Urothelium cell line (cell line): ENCODE measurements at regions not wholly inside any gene's neighbourhood (a gene's known extent, or its start where the extent isn't known, plus 50 kb on each side); places are given as distances from the start of the nearest gene placed in this dataset.
"Not testable (repeated sequence)": the region's sequence is repeated elsewhere in the genome, so short reads cannot be mapped to it uniquely, and the experiment has no call there.

Experiments
- DNase-seq: peaks from one replicate; pipeline ENCODE4 v3.0.0; 2011; ENCODE audit warnings: low spot score, mixed read lengths
- FAIRE-seq: peaks from 2 replicates; lab custom pipeline; 2011; peaks lifted over from hg19 to GRCh38; lab: Jason Lieb, UNC

DNA sequence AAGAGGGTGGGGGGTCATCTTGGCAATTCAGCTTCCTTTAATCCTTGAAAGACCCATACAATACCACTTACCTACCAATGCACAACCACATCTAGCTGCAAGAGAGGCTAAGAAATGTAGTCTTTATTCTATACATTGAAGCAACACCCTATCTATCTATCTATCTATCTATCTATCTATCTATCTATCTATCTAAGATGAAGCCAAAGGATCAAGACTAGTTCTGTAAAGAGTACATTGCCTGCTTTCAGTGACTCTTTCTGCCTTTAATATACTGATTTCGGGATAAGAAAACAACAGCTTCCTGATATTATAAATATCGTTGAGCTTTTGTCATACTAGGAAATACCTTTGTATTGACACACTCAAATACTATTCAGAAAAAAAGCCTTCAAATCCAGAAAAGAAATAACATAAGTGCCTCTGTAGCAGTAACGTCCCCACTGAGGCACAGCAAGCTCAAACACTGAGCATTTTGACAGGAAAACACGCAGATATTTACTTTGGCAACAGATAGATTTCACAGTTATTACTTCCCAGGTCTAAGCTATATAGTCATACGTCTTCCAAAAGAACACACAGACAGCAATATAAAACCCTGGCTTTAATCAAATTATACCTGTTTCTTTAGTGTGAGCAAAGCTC is 139.4 kb upstream of the SERTAD2 start:
- no peak for FAIRE-seq
- no peak for DNase-seq

DNA sequence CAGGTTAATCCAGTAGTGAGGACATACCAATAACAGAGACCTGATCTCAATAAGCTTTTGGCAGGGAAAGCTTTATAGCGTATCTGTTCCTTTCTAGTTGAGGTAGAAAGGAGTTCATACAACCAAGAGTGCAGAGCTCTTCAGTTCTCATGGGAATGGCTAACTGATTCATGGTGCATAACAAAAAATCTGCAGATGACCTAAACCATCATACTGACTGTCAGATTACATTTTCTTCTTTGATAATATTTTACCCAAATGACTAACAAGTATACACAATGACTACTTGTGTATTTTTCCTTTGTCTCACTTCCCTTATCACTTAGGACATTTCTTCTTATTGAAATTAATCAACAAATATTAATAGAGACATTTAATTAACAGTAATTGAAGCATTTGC is 140.0 kb upstream of the SERTAD2 start:
- DNase-seq (no peak), FAIRE-seq (no peak)

DNA sequence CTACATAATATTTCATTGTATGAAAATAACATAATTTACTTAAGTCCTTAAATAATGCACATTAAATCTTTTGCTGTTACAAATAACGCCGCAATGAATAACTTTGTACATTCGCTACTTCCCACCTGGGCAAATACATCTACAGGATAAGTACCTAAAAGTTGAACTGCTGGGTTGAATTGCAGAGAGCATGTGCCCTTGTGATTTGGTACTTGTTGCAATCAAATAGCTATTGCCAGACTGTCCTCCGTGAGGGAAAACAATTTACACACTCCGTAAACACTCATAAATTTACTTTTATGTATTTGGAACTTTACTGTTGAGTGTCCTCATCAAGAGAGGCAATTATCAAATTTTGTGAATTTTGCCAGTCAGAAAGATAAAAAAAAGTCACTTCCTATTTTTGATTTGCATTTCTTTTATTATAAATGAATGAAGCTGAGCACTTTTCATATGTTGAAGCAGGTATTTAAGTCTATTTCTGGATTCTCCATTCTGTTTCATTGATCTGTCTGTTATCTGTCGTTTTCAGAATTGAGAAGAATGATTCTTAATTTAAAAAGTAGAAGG is 140.8 kb upstream of the SERTAD2 start:
- FAIRE-seq = no peak

DNA sequence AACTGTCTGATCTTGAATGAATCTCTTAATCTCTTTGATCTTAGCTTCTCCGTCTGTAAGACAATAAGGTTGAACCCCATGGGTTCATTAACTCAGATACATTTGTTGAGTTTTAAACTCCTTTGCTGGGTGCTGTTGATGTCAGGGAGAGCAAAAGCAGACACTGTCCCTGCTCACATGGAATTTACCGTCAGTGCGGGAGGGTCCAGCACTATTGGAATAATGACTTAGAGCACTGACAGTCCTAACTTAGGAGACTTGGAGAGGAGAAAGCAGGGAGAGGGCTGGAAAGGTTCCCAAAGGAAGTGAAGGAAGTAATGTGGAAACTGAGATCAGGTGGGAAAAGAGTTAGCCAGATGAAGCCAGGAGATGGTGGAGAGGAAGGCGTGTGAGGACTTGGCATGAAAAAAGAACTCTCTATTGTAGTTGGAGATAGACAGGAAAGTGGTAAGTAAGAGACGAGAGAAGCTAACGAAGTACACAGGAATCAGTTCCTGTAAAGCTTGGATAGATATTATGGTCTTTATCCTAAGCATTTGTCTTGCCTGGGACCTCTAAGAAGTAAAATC is 141.4 kb upstream of the SERTAD2 start:
- no peak for FAIRE-seq

More for the DNA sequence above, 140.8 kb upstream of the SERTAD2 start:
- no peak for DNase-seq

DNA sequence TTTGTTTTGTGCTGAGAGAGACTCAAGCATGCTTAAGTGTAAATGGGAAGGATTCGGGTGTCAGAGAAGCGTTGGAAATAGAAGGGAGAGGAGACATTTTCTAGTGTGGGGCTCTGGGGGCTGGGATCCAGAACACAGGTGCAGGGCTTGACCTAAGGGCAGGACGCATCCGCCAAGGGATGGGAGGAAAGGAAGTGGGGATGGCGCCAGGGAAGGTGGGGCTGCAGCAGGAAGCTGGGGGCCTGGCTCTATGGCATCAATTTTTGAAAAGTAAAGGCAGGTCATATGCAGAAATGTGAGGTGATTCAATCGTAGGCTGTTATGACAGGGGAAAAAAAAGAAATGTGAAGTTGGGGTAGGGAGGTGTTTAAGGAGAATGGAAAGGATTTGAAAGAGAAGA is 143.2 kb upstream of the SERTAD2 start:
- FAIRE-seq (no peak), DNase-seq (no peak)

More for the DNA sequence above, 141.4 kb upstream of the SERTAD2 start:
- no peak for DNase-seq

DNA sequence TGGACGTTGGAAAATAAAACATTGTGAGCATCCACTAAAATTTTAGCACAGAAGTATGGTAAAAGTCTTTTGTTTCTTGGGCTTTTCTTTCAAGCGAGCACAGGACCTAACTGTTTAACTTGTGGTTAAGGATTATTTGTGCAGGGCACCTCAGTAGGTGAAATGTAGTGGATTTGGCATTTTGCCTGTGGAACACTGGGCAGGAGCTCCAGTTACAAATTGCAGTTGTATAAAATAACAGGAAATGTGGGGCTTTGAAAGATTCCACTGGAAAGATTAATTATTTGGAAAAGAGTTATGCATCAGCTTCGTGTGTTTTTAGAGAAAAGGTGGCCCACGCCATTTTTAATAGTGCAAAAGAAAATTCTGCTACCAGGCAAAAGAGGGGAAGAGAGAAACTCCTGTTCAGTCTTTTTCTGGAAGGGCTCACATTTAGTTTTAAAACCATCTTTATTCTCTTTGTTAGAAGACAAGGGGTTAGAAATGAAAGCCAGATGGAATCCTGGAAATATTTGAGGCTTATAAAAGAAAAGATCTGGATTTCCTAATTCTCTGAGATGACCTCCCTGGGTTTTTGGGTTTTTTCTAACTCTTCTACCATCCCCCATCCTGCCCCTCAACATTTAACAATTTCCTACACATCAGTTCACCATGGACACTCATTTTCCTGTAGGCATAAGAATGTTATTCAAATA is 144.3 kb upstream of the SERTAD2 start:
- FAIRE-seq (no peak), DNase-seq (peak; percentile 79)

DNA sequence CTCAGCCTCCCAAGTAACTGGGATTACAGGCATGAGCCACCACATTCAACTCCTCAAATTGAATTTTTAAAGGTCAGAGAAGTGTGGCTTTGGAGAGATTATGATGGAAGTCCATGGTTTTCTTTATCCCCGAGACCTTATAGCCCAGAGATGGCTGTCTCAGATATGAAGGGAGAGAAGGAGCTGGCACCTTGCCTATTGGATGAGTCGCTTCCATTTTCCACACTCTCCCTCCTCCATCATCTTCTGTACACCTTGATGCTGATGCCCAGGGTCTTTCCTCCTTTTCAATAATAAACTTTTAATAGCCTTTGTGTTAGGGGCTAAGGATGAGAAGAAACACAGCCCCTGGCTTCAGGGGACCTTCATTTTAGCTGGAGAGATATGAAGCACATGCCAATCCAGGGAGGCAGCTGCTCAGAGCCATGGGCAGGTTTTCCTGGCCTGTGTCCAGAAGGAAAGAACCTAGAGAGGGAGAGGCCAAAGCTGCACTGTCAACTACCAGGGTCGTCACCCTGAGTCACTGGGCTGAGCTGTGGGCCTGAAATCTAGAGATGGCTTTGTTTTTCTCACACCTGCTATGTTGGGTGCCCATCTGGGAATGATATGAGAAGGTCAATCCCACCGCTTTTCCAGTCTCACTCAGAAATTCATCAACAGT is 146.0 kb upstream of the SERTAD2 start:
- no peak for FAIRE-seq
- peak; percentile 62 for DNase-seq

DNA sequence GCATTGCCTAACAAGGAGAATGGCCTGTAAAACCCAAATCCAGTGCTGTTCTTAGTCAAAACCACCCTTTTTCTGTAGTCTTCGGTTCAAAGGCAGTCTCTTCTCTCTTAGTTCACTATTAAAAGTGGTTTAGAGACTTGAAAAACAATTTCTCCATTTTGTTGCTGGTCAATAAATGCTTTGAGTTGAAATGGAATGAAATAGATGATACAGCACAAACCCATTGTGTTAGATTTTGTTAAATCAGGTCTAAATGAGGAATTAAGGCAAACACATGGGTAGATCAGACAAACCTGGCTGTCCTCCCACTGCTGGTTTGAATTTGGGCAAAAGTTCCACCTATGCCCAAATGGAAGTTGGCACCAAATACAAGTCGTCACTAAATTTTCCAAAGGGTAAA is 150.1 kb upstream of the SERTAD2 start:
- no peak for DNase-seq
- FAIRE-seq = no peak

DNA sequence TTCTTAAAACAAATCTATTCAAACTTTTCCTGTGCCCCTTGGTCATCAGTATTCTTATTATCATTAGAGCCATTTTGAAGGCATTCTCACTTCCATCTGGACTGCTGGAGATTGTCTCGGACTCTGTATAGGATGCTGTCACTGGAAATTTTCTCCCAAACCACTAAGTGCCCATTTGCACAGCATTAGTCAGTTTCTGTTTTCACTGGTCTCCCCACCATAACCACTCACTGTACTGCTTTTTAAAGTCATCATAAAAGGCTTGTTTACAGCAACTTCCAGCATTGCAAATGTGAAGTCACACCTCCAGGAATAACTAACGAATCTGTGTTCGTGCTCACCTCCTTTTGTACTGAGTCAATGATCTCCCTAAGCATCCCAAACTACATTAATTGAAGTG is 150.9 kb upstream of the SERTAD2 start:
- DNase-seq (no peak), FAIRE-seq (no peak)

DNA sequence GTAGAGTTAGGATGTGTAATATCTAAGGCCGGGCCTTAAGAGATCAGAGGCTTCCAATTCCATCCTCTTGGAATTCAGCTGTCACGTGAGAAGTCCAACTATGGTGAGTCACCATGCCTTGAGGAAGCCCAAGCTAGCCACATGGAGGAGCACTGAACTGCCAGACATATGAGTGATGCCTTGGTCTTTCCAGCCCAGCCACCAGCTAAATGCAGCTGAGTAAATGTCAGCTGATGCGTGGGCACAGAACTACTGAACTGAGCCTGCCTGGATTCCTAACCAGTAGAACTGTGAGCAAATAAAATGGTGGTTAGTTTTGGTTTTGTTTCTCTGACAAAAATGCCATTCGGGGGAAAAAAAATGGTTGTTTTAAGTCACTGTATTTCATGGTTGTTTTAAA is 153.7 kb upstream of the SERTAD2 start:
- FAIRE-seq (peak; percentile 92), DNase-seq (peak; percentile 92)

DNA sequence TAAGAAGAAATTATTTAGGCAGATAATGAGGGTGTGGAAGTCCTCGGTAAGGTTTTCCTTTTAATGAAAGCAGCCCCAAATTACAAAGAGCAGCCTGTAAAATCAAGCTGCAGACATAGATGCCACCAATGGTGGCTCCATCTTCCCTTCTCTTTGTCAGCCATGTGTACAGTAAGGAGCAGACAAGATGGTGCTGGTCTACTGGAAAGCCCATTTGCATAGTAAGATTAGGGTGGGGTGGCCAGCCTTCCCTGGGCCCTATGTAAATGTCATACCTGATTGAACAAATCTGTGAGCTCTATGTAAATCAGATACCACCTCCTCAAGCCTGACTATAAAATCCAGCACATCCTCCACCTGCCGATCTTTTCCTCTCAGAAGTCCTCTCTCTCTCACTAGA is 154.4 kb upstream of the SERTAD2 start:
- no peak for FAIRE-seq
- no peak for DNase-seq

DNA sequence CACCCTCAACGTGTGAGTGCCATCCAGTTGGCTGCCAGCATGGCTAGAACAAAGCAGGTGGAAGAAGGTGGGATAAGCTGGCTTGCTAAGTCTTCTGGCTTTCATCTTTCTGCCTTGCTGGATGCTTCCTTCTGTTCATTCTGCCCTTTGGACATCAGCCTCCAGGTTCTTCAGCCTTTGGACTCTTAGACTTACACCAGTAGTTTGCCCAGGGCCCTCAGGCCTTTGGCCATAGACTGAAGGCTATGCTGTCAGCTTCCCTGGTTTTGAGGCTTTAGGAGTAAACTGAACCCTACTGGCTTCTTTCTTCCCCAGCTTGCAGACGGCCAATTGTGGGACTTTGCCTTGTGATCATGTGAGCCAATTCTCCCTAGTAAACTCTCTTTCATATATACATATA is 155.0 kb upstream of the SERTAD2 start:
- FAIRE-seq (no peak), DNase-seq (no peak)

DNA sequence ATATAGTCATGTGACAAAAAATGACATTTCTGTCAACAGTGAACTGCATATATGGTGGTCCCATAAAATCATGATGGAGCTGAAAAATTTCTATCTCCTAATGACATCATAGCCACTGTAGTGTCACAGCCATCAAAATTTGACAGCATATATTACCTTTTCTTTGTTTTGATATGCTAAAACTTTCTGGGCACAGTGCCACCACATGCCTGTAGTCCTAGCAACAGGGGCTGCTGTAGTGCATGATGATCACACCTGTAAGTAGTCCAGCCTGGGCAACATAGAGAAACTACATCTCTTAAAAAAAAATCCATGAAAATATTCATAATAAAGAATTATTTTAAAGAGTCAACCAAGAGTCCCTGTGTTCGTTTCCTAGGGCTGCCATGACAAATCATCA is 155.5 kb upstream of the SERTAD2 start:
- FAIRE-seq (no peak), DNase-seq (no peak)

DNA sequence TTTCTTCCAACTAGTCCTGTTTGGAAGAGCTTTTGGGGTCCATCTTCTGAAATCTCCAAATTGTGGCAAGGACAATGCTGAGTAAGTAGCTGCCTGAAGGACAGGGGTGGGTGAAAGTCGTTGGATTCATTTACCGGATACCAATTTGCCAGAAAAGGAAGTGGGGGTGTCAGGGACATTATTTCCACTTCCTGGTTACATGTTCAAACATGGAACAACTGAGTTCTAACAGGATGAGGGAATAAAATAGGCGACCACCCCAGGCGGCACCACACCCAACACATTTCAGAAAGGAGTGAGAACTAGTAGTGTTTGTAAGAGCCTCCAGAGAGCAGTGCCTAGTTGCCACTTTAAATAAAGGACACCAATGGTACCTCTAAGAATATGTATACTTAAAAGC is 158.6 kb upstream of the SERTAD2 start:
- FAIRE-seq (no peak), DNase-seq (no peak)

DNA sequence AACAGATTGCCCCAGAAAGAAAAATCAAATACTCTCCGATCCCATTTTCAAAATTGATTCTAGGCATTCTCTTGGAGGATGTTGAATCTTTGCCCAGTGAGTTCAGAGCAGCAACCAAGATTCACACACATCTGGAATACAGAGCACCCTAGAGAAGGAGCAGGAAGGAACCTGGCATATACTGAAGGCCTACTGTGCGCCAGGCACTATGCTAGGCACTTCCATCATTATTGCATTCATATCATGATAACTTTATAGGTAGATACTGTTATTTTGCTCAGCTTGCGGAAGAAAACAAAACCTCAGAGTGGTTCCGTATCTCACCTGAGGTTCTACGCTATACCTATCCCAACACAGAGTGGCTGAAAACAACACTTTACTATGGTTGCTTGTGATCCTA is 160.3 kb upstream of the SERTAD2 start:
- DNase-seq (no peak), FAIRE-seq (no peak)

DNA sequence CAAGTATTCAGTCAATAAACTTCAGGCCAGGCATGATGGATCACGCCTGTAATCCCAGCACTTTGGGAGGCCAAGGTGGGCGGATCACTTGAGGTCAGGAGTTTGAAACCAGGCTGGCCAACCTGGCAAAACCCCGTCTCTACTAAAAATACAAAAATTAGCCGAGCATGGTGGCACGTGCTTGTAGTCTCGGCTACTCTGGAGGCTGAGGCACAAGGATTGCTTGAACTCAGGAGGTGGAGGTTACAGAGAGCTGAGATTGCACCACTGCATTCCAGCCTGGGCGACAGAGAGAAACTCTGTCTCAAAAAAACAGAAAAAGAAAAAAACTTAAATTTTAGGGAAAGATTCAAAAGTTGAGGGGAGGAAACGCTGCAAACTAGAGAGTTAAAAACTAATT is 162.8 kb upstream of the SERTAD2 start:
- DNase-seq, FAIRE-seq: not testable (repeated sequence)

DNA sequence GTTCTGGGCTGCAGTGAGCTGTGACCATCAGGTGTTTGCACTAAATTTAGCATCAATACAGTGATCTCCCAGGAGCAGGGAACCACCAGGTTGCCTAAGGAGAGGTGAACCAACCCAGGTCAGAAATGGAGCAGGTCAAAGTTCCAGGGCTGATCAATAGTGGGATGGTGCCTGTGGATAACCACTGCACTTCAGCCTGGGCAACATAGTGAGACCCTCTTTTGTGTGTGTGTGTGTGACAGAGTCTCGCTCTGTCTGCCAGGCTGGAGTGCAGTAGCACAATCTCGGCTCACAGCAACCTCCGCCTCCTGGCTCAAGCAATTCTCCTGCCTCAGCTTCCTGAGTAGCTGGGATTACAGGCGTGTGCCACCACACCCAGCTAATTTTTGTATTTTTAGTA is 163.7 kb upstream of the SERTAD2 start:
- FAIRE-seq (no peak), DNase-seq (no peak)

DNA sequence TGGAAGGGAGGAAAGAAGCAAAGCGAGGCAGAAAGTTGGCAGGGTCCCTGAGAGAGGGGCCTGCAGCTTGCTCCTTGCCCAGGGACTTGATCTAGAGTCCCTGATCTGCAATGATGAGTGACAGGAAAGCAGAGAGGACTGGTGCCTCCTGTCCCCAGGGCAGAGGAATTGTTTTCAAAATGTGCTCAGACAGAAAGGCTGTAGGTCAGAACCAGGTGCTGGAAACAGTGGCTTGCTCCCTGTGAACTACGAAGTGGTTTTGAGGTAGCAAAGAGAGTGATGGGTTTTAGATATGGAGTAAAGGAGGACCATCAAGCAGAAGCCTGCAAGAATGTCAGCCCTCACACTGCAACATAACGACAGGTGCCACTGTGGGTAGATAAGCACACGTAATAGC is 164.9 kb upstream of the SERTAD2 start:
- DNase-seq (no peak), FAIRE-seq (no peak)

DNA sequence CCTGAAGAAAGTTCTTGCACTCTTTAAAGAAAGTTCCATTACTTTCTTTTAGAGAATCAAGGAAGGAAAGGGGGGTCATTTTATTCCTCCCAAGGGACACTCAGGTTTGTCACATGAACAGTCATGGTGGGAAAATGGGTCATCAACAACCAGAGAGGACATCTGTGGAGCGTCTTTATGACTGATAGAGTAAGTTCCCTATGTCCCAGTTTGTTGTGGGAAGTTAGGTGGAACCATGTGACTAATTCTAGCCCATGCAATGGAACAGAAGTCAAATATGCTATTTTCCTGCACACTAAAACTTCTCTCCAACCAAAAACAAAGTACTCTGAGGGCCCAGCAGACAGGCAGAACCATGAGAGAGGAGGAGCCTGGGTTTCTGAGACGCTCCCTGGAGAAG is 165.6 kb upstream of the SERTAD2 start:
- no peak for FAIRE-seq
- DNase-seq = no peak

DNA sequence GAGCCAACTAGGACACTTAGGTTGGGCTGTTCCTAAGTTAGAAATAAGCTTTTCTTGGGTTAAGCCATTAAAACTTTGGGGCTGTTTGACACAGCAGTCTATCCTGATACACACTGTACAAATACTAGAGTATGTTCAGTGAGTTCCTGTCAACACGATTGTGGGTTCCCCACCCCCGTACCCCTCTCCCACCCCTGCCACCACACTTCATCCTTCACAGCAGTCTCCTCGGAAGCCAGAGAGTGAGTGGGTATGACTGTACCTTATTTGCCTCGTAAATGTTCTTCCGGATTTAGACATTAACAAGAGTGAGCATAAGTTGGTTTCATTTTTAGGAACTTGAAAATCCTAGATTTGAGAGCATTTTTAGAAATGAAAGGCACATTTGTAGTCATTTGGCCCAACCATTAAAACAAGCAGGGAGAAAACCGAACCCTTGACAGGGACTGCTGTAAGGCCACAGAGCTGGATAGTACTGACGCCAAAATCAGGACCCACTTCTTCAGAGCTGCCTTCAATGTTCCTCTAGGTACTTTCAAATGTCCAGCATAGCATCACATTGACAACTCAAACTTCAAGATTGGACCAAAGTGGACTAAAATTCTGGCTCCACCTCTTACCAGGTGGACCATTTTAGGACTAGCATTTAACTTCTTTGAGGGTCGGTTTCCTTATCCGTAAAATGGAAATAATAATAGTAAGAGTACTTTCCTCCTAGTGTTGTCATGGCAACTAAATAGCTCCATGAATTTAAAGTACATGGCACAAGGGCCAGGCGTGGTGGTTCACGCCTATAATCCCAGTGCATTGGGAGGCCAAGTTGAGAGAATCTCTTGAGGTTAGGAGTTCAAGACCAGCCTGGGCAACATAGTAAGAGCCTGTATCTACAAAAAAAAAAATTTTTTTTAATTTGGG is 166.3 kb upstream of the SERTAD2 start:
- FAIRE-seq = peak; percentile 42
- DNase-seq = no peak

DNA sequence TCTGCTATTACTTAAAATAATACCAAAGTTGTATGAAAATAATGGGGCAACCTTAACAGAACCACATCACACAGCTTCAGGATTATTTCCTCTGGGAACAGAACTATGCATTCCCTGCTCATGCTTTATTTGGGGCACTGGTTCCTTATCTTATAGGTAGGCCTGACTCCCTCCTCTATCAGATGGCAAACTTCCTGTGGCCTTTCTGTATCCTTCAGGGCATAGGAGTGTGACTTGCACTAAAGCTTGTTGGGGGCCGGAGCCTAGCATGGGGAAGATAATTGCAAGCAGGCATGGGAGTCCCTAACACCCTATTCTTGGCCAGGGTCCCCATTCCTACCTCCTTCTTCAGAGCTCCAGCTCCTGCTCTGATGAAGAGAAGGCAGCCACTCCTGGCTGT is 167.2 kb upstream of the SERTAD2 start:
- DNase-seq (no peak), FAIRE-seq (no peak)
